ENCODE measurements at regions not wholly inside any gene's neighbourhood (a gene's known extent, or its start where the extent isn't known, plus 50 kb on each side); places are given as distances from the start of the nearest gene placed in this dataset.
A peak's percentile ranks its signal among the peaks of the same experiment; 100 is the strongest.

GRCh38 chr4:153076861-153077260 lies 127.4 kb upstream of the TRIM2 start:
- DNase-seq (ENCODE audit: low spot score), result no peak

- DNase-seq (ENCODE audit: low spot score), result no peak
Observed at GRCh38 chr4:153079857-153080391, 124.3 kb upstream of the TRIM2 start.

- DNase-seq (ENCODE audit: low spot score), result no peak
Observed at GRCh38 chr4:153081006-153081580, 123.2 kb upstream of the TRIM2 start.

GRCh38 chr4:153081693-153082092 lies 122.5 kb upstream of the TRIM2 start:
- no peak for DNase-seq (ENCODE audit: low spot score)

GRCh38 chr4:153082322-153083301 lies 121.6 kb upstream of the TRIM2 start:
- DNase-seq (ENCODE audit: low spot score), result peak; percentile 41

GRCh38 chr4:153083447-153083947 lies 120.7 kb upstream of the TRIM2 start:
- DNase-seq (ENCODE audit: low spot score), result peak; percentile 77

- no peak for DNase-seq (ENCODE audit: low spot score)
Observed at GRCh38 chr4:153084224-153084979, 119.8 kb upstream of the TRIM2 start.

GRCh38 chr4:153084980-153085630 lies 119.1 kb upstream of the TRIM2 start:
- DNase-seq (ENCODE audit: low spot score), result peak; percentile 74

GRCh38 chr4:153087671-153088194 lies 116.5 kb upstream of the TRIM2 start:
- no peak for DNase-seq (ENCODE audit: low spot score)

- no peak for DNase-seq (ENCODE audit: low spot score)
Observed at GRCh38 chr4:153089742-153090141, 114.5 kb upstream of the TRIM2 start.

- no peak for DNase-seq (ENCODE audit: low spot score)
Observed at GRCh38 chr4:153090181-153090580, 114.1 kb upstream of the TRIM2 start.

GRCh38 chr4:153090670-153091385 lies 113.4 kb upstream of the TRIM2 start:
- no peak for DNase-seq (ENCODE audit: low spot score)

GRCh38 chr4:153093396-153093795 lies 110.8 kb upstream of the TRIM2 start:
- DNase-seq (ENCODE audit: low spot score), result no peak

GRCh38 chr4:153093802-153094201 lies 110.4 kb upstream of the TRIM2 start:
- DNase-seq (ENCODE audit: low spot score), result no peak

GRCh38 chr4:153094435-153094834 lies 109.8 kb upstream of the TRIM2 start:
- no peak for DNase-seq (ENCODE audit: low spot score)

GRCh38 chr4:153095448-153096204 lies 108.6 kb upstream of the TRIM2 start:
- no peak for DNase-seq (ENCODE audit: low spot score)

GRCh38 chr4:153096344-153096743 lies 107.9 kb upstream of the TRIM2 start:
- no peak for DNase-seq (ENCODE audit: low spot score)

GRCh38 chr4:153098427-153098826 lies 105.8 kb upstream of the TRIM2 start:
- no peak for DNase-seq (ENCODE audit: low spot score)

GRCh38 chr4:153099391-153100140 lies 104.7 kb upstream of the TRIM2 start:
- DNase-seq (ENCODE audit: low spot score), result no peak
